AG10803 (cell line): ENCODE measurements at regions not wholly inside any gene's neighbourhood (a gene's known extent, or its start where the extent isn't known, plus 50 kb on each side); places are given as distances from the start of the nearest gene placed in this dataset.

Source experiments
- DNase-seq: peaks from one replicate; pipeline ENCODE4 v3.0.0; 2010; ENCODE audit warnings: low read depth
- H3K4me3 ChIP-seq: 2 replicates; pipeline ENCODE4 v1.5.1; 2011; ENCODE audit warnings: mild to moderate bottlenecking, low read length, control low read depth
- TF ChIP-seq, protein P1 (sequence below): conservative IDR thresholded peaks from 2 replicates; pipeline ENCODE4 v1.5.1; 2011; ENCODE audit warnings: mild to moderate bottlenecking, low read length, control low read depth, inconsistent platforms

DNA sequence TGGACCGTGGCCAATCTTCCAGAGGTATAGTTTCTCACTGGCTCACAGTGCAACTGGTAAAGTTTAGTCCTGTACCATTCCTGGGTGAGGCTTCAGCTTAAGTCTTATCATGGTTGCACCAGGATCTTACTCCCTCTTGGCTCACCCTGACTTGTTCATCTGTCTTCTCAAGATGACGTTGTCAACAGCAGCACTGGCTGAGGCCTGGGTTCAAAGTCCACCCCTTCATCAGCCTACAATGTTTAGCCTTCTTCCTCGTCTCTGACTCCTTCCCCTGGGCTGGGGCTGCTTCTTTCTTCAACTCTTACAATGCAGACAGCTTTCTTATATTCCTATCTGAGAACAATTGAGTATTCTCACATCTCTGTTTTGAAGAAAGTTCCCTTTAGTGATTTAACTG lies 311.1 kb upstream of the CLINT1 start:
- H3K4me3 ChIP-seq: no peak overlapping the region
- DNase-seq: no peak
- TF ChIP-seq, protein P1, sequence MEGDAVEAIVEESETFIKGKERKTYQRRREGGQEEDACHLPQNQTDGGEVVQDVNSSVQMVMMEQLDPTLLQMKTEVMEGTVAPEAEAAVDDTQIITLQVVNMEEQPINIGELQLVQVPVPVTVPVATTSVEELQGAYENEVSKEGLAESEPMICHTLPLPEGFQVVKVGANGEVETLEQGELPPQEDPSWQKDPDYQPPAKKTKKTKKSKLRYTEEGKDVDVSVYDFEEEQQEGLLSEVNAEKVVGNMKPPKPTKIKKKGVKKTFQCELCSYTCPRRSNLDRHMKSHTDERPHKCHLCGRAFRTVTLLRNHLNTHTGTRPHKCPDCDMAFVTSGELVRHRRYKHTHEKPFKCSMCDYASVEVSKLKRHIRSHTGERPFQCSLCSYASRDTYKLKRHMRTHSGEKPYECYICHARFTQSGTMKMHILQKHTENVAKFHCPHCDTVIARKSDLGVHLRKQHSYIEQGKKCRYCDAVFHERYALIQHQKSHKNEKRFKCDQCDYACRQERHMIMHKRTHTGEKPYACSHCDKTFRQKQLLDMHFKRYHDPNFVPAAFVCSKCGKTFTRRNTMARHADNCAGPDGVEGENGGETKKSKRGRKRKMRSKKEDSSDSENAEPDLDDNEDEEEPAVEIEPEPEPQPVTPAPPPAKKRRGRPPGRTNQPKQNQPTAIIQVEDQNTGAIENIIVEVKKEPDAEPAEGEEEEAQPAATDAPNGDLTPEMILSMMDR: no peak

DNA sequence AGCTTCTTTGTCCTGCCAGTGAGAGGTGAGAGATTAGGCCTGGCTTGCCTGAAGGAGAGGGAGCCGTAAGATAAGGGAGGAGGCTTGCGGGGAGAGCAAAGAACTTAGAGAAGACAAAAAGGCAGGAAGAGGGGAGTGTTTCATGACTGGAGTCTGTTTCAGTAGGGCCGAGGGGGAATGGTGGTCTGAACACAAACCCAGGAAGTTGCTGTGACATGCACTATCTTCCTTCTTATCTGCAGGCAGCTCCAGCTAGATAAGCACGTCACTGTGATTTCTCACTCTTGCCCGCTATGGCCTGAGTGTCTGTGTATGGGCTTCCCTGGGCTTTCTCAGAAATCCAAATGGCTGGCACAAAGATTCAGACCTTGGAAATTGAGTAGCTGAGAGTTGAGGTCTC lies 307.5 kb upstream of the CLINT1 start:
- H3K4me3 ChIP-seq: no peak overlapping the region
- TF ChIP-seq, protein P1: no peak
- no peak for DNase-seq

DNA sequence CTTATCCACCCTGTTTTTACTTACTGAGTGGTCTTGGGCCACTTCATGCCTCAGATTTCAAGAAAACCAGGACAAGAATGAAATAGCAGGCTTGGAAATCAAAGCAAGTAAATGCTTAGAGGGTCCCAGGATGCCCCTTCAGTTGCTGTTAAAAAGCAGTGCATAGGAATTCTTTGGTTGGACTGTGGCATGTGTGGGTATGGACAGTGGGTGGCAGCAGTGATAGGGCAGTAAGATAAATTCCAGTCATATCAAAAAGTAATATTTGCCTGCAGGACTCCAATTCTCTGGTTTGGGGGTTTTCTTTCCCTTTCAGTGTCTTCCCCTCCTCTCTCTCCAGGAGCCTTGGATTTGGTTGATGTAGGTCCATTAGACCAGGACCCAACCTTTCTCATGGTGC lies 306.7 kb upstream of the CLINT1 start:
- DNase-seq: no peak
- H3K4me3 ChIP-seq: no peak overlapping the region
- TF ChIP-seq, protein P1: peak; percentile 27

DNA sequence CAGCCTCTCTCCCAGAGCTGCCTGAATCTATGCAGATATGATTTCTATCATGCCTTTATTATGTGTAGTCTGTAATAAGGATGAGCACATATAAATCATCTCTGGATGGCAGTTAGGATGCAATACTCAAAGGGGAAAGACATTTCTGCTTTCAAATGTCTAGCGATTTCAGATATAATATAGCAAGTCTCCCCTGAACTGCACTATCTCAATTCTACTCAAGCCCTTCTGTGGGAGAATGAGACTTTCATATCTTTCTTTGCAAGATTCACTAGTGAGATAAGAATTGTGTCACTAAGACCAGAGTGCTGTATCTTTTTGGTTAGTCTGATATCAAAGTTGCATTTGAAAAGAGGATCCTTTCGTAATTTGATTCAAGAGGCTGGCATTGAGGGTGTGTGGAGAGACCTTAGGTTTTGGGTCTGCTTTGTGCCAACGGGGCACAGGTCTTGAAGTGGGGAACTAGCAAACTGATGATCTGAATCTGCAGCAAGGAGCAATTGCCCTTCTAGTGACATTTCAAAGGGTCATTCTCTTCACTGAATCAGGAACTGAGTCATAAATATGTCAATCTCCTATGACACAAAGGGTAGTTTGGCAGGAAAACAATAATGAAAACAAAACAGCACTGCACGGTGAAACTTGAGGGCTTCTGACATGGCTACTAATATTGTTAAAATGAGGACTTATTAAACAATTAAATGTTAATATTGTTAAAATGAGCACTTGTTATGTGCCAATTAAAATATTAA lies 305.5 kb upstream of the CLINT1 start:
- TF ChIP-seq, protein P1: no peak
- no peak for DNase-seq
- no peak overlapping the region for H3K4me3 ChIP-seq

DNA sequence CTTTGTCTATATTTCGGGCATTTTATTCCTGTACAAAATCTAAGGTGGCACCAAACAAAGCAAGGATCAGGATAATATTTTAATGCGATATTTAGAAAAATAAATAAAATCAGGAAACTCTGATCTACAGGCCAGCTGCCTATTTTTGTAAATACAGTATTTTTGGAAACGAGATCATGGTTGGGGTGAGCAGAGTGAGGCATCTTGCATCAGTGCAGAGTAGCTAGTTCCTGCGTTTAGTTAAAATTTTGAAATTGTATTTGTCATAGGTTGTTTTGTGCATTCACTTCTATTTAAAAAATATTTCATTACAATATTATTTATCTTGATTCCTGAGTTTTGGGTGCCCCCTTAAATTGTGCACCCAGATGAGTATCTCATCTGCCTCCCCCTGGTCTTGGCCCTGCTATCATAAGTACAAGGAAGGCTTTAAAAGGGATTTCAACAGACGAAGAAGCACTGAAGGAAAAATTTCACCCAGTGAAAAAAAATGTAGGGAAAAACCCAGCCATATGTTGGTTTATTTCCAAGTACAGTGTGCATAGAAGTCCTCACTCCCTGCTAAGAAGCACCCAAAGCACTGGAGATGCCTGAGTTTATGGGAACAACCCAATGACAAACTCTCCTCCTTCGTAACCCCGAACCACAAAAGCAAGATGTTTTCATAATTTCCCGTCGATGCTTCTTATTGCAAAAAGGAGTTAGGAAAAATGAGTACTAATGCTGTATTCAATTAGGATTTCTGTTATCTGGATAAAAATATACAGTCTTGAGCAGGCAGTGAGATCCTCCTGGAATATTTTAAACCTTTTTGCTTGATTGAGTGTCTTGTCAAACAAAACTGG lies 304.7 kb upstream of the CLINT1 start:
- no peak overlapping the region for H3K4me3 ChIP-seq
- DNase-seq: peak; percentile 35
- TF ChIP-seq, protein P1: no peak

DNA sequence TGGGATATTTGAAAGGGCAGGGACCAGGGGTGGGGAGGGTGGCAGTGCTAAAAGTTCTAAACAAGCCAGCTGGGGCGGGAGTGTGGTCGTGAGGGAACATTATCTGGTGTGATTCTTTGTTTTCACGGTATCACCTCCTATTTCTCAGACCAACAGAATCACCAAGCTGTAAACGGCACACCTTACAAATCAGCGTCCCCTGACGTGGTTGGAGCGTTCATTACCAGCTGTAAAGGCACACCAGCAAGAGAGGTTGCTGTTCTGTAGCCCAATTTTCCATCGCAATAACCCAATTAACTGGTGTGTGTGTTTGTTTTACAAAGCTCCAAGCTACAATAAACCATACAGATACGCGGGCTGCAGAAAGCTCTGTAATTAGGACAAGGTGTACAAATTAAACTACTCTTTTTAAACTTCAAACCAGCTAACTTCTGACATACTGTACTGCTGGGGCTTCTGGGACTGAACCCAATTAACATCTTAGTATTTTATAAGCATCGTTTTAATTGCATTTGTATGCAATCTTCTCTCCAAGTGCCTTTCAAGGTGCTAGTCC lies 303.6 kb upstream of the CLINT1 start:
- TF ChIP-seq, protein P1: no peak
- H3K4me3 ChIP-seq: no peak overlapping the region
- no peak for DNase-seq

DNA sequence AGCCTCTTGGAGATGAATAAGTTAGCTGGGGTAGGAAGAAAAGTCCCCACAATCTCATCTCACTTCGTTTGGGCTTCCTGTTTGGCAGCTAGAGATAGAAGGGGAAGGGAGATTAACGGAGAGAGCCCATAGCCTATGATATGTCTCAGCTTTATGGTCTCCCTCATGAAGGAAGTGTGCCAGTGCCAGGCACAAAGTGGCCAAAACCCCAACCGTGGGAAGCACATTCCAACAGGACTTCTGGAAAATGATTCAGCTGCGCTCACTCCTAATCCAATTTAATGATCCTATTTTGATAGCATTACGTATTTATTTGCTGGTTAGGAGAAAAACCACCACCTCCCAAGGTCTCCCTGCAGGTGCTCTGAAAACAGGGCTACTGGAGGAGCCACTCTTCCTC lies 303.1 kb upstream of the CLINT1 start:
- TF ChIP-seq, protein P1: no peak
- no peak overlapping the region for H3K4me3 ChIP-seq
- no peak for DNase-seq
